DND-41 (cell line): ENCODE measurements at regions not wholly inside any gene's neighbourhood (a gene's known extent, or its start where the extent isn't known, plus 50 kb on each side); places are given as distances from the start of the nearest gene placed in this dataset.

Source experiments
- CTCF ChIP-seq: IDR thresholded peaks from 2 replicates; pipeline ENCODE4 v1.5.1; 2012; ENCODE audit warnings: borderline replicate concordance, low read length, moderate library complexity, mild to moderate bottlenecking; ENCODE audit not compliant: poor library complexity, severe bottlenecking; ENCODE audit errors: extremely low read depth
- EZH2 ChIP-seq: IDR thresholded peaks from 3 replicates; pipeline ENCODE4 v1.6.1; 2012; ENCODE audit warnings: borderline replicate concordance, low read depth, mild to moderate bottlenecking, moderate library complexity, low read length, inconsistent platforms; ENCODE audit not compliant: severe bottlenecking

GRCh38 chr10:131805696-131806095, 95.1 kb upstream of the PPP2R2D start:
- TF ChIP-seq CTCF = no peak
- no peak for TF ChIP-seq EZH2
